ENCODE measurements at regions not wholly inside any gene's neighbourhood (a gene's known extent, or its start where the extent isn't known, plus 50 kb on each side); places are given as distances from the start of the nearest gene placed in this dataset.

DNA sequence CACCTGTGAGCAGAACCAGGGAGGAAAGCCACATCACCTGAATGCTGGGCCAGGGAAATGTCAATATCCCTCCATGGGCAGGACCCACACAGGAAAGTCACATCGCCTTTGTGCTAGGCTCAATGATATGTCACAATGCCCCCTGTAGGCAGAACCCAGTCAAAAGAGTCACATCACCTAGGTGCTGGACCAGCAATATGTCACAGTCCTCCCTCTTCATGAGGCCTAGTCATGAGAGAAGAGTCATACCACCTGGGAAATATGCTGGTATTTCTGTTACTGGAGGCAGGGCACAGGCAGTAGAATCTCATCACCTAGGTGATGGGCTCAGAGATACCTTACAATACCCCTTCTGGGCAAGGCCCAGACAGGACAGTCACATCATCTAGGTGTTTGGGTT lies 1843.4 kb downstream of the TP53TG3F start:
- ATAC-seq (no peak), DNase-seq (ENCODE audit: low read depth, low spot score) (no peak)
- intact Hi-C loops (cut with micrococcal nuclease; ENCODE audit: unreplicated experiment), result no loop called here
- Histone ChIP-seq H3K9me3 (ENCODE audit: control insufficient read depth, insufficient read depth, low read depth, low read length) (no peaks in the 10 kb centered on the region), H3K36me3 (ENCODE audit: control insufficient read depth, insufficient read depth, low read length) (no peaks in the 10 kb centered on the region), H3K4me1 (ENCODE audit: control insufficient read depth, insufficient read depth, low read length) (no peaks in the 10 kb centered on the region), H3K4me3 (ENCODE audit: low read depth in 2 of 2, low read length in 2 of 2) (no peak overlapping the region), H3K27me3 (ENCODE audit: control insufficient read depth, insufficient read depth, low read length) (no peaks in the 10 kb centered on the region), H3K27ac (ENCODE audit: low read length) (no peak overlapping the region)
- CTCF ChIA-PET, result no interaction called here
- in situ Hi-C loops (cut with HindIII; ENCODE audit: low pct_unique_long_range_greater_than_20kb, low sequenced_read_pairs), result no loop called here
- POLR2A ChIA-PET, result no interaction called here
- no TSS peak for BruUV-seq (replicated peaks)
- TF ChIP-seq TCF7L2 (IDR thresholded peaks at IDR 0.05; ENCODE audit: low read depth, low read length), result no peak
- no peak for TF ChIP-seq POLR2AphosphoS5 (IDR thresholded peaks at IDR 0.05; ENCODE audit: low read depth, low read length)
- TF ChIP-seq SIN3A (IDR thresholded peaks at IDR 0.05; ENCODE audit: borderline replicate concordance, insufficient read depth, low read depth, low read length), result no peak
- TF ChIP-seq, protein P1, sequence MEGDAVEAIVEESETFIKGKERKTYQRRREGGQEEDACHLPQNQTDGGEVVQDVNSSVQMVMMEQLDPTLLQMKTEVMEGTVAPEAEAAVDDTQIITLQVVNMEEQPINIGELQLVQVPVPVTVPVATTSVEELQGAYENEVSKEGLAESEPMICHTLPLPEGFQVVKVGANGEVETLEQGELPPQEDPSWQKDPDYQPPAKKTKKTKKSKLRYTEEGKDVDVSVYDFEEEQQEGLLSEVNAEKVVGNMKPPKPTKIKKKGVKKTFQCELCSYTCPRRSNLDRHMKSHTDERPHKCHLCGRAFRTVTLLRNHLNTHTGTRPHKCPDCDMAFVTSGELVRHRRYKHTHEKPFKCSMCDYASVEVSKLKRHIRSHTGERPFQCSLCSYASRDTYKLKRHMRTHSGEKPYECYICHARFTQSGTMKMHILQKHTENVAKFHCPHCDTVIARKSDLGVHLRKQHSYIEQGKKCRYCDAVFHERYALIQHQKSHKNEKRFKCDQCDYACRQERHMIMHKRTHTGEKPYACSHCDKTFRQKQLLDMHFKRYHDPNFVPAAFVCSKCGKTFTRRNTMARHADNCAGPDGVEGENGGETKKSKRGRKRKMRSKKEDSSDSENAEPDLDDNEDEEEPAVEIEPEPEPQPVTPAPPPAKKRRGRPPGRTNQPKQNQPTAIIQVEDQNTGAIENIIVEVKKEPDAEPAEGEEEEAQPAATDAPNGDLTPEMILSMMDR (IDR thresholded peaks at IDR 0.05), result no peak
- TF ChIP-seq, protein P2, sequence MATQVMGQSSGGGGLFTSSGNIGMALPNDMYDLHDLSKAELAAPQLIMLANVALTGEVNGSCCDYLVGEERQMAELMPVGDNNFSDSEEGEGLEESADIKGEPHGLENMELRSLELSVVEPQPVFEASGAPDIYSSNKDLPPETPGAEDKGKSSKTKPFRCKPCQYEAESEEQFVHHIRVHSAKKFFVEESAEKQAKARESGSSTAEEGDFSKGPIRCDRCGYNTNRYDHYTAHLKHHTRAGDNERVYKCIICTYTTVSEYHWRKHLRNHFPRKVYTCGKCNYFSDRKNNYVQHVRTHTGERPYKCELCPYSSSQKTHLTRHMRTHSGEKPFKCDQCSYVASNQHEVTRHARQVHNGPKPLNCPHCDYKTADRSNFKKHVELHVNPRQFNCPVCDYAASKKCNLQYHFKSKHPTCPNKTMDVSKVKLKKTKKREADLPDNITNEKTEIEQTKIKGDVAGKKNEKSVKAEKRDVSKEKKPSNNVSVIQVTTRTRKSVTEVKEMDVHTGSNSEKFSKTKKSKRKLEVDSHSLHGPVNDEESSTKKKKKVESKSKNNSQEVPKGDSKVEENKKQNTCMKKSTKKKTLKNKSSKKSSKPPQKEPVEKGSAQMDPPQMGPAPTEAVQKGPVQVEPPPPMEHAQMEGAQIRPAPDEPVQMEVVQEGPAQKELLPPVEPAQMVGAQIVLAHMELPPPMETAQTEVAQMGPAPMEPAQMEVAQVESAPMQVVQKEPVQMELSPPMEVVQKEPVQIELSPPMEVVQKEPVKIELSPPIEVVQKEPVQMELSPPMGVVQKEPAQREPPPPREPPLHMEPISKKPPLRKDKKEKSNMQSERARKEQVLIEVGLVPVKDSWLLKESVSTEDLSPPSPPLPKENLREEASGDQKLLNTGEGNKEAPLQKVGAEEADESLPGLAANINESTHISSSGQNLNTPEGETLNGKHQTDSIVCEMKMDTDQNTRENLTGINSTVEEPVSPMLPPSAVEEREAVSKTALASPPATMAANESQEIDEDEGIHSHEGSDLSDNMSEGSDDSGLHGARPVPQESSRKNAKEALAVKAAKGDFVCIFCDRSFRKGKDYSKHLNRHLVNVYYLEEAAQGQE (IDR thresholded peaks at IDR 0.05; ENCODE audit: insufficient read depth in 1 of 2, low read depth in 2 of 2, low read length in 1 of 2), result no peak

DNA sequence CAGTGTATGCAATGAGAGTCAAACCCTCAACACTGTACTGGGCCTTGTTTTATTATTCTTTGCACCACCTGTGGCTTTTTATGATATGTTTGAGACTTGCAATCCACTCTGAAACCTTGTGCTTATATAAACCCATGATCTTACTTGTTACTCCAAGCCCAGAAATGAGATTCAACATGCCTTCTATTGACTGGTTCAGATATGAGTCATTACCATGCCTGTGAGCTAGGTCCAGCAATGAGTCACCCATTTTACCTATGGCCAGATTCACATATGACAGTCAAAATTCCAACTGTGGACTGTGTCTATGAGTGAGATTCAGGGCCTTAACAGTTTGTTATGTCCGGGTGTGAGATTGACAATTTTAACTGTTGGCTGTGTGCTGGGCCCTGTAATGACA lies 1846.1 kb downstream of the TP53TG3F start:
- no peak overlapping the region for H3K27ac ChIP-seq (ENCODE audit: low read length)
- in situ Hi-C loops (cut with HindIII; ENCODE audit: low pct_unique_long_range_greater_than_20kb, low sequenced_read_pairs) (no loop called here), intact Hi-C loops (cut with micrococcal nuclease; ENCODE audit: unreplicated experiment) (no loop called here)
- no peak for ATAC-seq
- H3K9me3 ChIP-seq (ENCODE audit: control insufficient read depth, insufficient read depth, low read depth, low read length), result no peaks in the 10 kb centered on the region
- no peaks in the 10 kb centered on the region for H3K36me3 ChIP-seq (ENCODE audit: control insufficient read depth, insufficient read depth, low read length)
- CTCF ChIA-PET, result no interaction called here
- no peaks in the 10 kb centered on the region for H3K27me3 ChIP-seq (ENCODE audit: control insufficient read depth, insufficient read depth, low read length)
- no peak for DNase-seq (ENCODE audit: low read depth, low spot score)
- H3K4me1 ChIP-seq (ENCODE audit: control insufficient read depth, insufficient read depth, low read length), result no peaks in the 10 kb centered on the region
- POLR2A ChIA-PET, result no interaction called here
- no peak for TF ChIP-seq SIN3A (IDR thresholded peaks at IDR 0.05; ENCODE audit: borderline replicate concordance, insufficient read depth, low read depth, low read length)
- TF ChIP-seq TCF7L2 (IDR thresholded peaks at IDR 0.05; ENCODE audit: low read depth, low read length), result no peak
- TF ChIP-seq, protein P1 (IDR thresholded peaks at IDR 0.05), result no peak
- TF ChIP-seq, protein P2 (IDR thresholded peaks at IDR 0.05; ENCODE audit: insufficient read depth in 1 of 2, low read depth in 2 of 2, low read length in 1 of 2), result no peak
- no peak for TF ChIP-seq POLR2AphosphoS5 (IDR thresholded peaks at IDR 0.05; ENCODE audit: low read depth, low read length)
- no peak overlapping the region for H3K4me3 ChIP-seq (ENCODE audit: low read depth in 2 of 2, low read length in 2 of 2)
- no TSS peak for BruUV-seq (replicated peaks)

All from Panc1 (cell line).